OCI-LY1 (cell line): ENCODE measurements at regions not wholly inside any gene's neighbourhood (a gene's known extent, or its start where the extent isn't known, plus 50 kb on each side); places are given as distances from the start of the nearest gene placed in this dataset.

ENCODE experiments used
- H2AFZ ChIP-seq: fragments of 200-600 bp; sonication (generic), shearing (Covaris generic); 2 replicates; pipeline ENCODE4 v1.6.0; 2014; ENCODE audit warnings: antibody characterized with exemption, mild to moderate bottlenecking, low read length
- H3F3A ChIP-seq: fragments of 200-600 bp; sonication (generic), shearing (Covaris generic); 2 replicates; pipeline ENCODE4 v1.6.0; 2014; ENCODE audit warnings: mild to moderate bottlenecking, antibody characterized with exemption, low read length, moderate library complexity; ENCODE audit not compliant: insufficient read depth
- H3K27ac ChIP-seq: fragments of 200-600 bp; sonication (generic); 2 replicates; pipeline ENCODE4 v1.5.1; 2014; ENCODE audit warnings: low read length, mixed run types, mild to moderate bottlenecking, low read depth; ENCODE audit not compliant: poor library complexity, severe bottlenecking
- H3K27me3 ChIP-seq: fragments of 200-600 bp; sonication (generic); 2 replicates; pipeline ENCODE4 v1.6.0; 2014; ENCODE audit warnings: antibody characterized with exemption, mild to moderate bottlenecking, low read length, moderate library complexity; ENCODE audit not compliant: insufficient read depth
- H3K36me3 ChIP-seq: fragments of 200-600 bp; sonication (generic); 2 replicates; pipeline ENCODE4 v1.6.1; 2014; ENCODE audit warnings: mild to moderate bottlenecking, antibody characterized with exemption, low read length, moderate library complexity, mixed read lengths; ENCODE audit not compliant: insufficient read depth
- H3K4me1 ChIP-seq: fragments of 200-600 bp; sonication (generic); 2 replicates; pipeline ENCODE4 v1.5.1; 2014; ENCODE audit warnings: mild to moderate bottlenecking, low read length, moderate library complexity; ENCODE audit not compliant: insufficient read depth, severe bottlenecking
- H3K4me2 ChIP-seq: fragments of 200-600 bp; sonication (generic), shearing (Covaris generic); 2 replicates; pipeline ENCODE4 v1.6.1; 2014; ENCODE audit warnings: low read length
- H3K4me3 ChIP-seq: fragments of 200-600 bp; sonication (generic); 2 replicates; pipeline ENCODE4 v1.5.1; 2014; ENCODE audit warnings: low read length, low read depth, mild to moderate bottlenecking, mixed read lengths; ENCODE audit not compliant: poor library complexity, severe bottlenecking
- H3K79me2 ChIP-seq: fragments of 200-600 bp; shearing (Covaris generic); 2 replicates; pipeline ENCODE4 v1.6.1; 2016; ENCODE audit warnings: mixed run types, low read length, mixed read lengths; ENCODE audit not compliant: insufficient read depth
- H3K9ac ChIP-seq: fragments of 200-600 bp; sonication (generic), shearing (Covaris generic); 2 replicates; pipeline ENCODE4 v1.6.1; 2014; ENCODE audit warnings: mild to moderate bottlenecking, low read length, mixed read lengths
- H3K9me2 ChIP-seq: fragments of 200-600 bp; sonication (generic), shearing (Covaris generic); 2 replicates; pipeline ENCODE4 v1.6.1; 2014; ENCODE audit warnings: low read depth, mild to moderate bottlenecking, low read length, mixed read lengths
- H3K9me3 ChIP-seq: fragments of 200-600 bp; shearing (Covaris generic); 2 replicates; pipeline ENCODE4 v1.6.1; 2014; ENCODE audit warnings: low read length, mixed read lengths
- H4K20me1 ChIP-seq: fragments of 200-600 bp; sonication (generic), shearing (Covaris generic); 2 replicates; pipeline ENCODE4 v1.6.0; 2016; ENCODE audit warnings: mild to moderate bottlenecking, low read length; ENCODE audit not compliant: insufficient read depth
- EZH2 ChIP-seq: fragments of 200-600 bp; sonication (generic), shearing (Covaris generic); IDR thresholded peaks from 2 replicates; pipeline ENCODE4 v1.8.0; 2017; ENCODE audit warnings: borderline replicate concordance, mixed run types, mild to moderate bottlenecking, antibody characterized with exemption, low read length, moderate library complexity, mixed read lengths
- TF ChIP-seq, protein P1 (sequence below): fragments of 200-600 bp; sonication (generic), shearing (Covaris generic); IDR thresholded peaks from 2 replicates; pipeline ENCODE4 v1.5.1; 2017; ENCODE audit warnings: mild to moderate bottlenecking, antibody characterized with exemption, low read length, moderate library complexity, mixed read lengths

- no peaks in the 10 kb centered on the region for H3K27me3 ChIP-seq
- H3K9me3 ChIP-seq = no peaks in the 10 kb centered on the region
- no peaks in the 10 kb centered on the region for H3K79me2 ChIP-seq
- no peak overlapping the region for H2AFZ ChIP-seq
- no peak overlapping the region for H3K4me2 ChIP-seq
- TF ChIP-seq EZH2 = no peak
- TF ChIP-seq, protein P1, sequence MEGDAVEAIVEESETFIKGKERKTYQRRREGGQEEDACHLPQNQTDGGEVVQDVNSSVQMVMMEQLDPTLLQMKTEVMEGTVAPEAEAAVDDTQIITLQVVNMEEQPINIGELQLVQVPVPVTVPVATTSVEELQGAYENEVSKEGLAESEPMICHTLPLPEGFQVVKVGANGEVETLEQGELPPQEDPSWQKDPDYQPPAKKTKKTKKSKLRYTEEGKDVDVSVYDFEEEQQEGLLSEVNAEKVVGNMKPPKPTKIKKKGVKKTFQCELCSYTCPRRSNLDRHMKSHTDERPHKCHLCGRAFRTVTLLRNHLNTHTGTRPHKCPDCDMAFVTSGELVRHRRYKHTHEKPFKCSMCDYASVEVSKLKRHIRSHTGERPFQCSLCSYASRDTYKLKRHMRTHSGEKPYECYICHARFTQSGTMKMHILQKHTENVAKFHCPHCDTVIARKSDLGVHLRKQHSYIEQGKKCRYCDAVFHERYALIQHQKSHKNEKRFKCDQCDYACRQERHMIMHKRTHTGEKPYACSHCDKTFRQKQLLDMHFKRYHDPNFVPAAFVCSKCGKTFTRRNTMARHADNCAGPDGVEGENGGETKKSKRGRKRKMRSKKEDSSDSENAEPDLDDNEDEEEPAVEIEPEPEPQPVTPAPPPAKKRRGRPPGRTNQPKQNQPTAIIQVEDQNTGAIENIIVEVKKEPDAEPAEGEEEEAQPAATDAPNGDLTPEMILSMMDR = no peak
- H3F3A ChIP-seq = no peaks in the 10 kb centered on the region
- no peaks in the 10 kb centered on the region for H3K4me1 ChIP-seq
- no peaks in the 10 kb centered on the region for H3K9me2 ChIP-seq
- H4K20me1 ChIP-seq = no peaks in the 10 kb centered on the region
- H3K9ac ChIP-seq = no peak overlapping the region
- no peaks in the 10 kb centered on the region for H3K36me3 ChIP-seq
- no peak overlapping the region for H3K4me3 ChIP-seq
- no peak overlapping the region for H3K27ac ChIP-seq
These were observed 1048.5 kb upstream of the PABPC4L start for GRCh38 chr4:135250040-135250439.

GRCh38 chr4:135249024-135249423 lies 1047.4 kb upstream of the PABPC4L start:
- Histone ChIP-seq H3K4me1 (no peaks in the 10 kb centered on the region), H3K27me3 (no peaks in the 10 kb centered on the region), H4K20me1 (no peaks in the 10 kb centered on the region), H3K4me2 (no peak overlapping the region), H3K9ac (no peak overlapping the region), H3K79me2 (no peaks in the 10 kb centered on the region), H3K27ac (no peak overlapping the region), H3K9me3 (no peaks in the 10 kb centered on the region), H3F3A (no peaks in the 10 kb centered on the region), H2AFZ (no peak overlapping the region), H3K9me2 (no peaks in the 10 kb centered on the region), H3K4me3 (no peak overlapping the region), H3K36me3 (no peaks in the 10 kb centered on the region)
- TF ChIP-seq, protein P1 = no peak
- TF ChIP-seq EZH2 = no peak

DNA sequence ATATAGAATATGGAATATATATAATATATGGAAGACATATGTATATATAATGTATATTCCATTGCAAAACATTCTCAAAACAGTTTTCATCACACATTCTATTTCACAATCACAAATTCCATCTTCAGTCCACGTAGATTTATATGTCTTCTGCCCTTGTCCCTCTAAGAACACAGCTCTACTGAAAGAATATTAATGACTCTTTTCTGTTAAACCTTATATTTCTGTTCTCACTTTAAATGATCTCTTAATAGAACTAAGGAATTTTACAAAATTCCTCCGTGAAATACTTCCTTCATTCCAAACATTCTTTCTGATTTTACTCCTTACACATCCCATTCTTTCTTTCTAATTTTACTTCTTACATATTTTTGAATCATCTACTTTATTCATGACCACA lies 1043.1 kb upstream of the PABPC4L start:
- Histone ChIP-seq H2AFZ (no peak overlapping the region), H3K9me2 (no peaks in the 10 kb centered on the region), H3K9me3 (no peaks in the 10 kb centered on the region), H3K4me1 (no peaks in the 10 kb centered on the region), H4K20me1 (no peaks in the 10 kb centered on the region), H3K27me3 (no peaks in the 10 kb centered on the region), H3K36me3 (no peaks in the 10 kb centered on the region), H3F3A (no peaks in the 10 kb centered on the region), H3K9ac (no peak overlapping the region), H3K79me2 (no peaks in the 10 kb centered on the region), H3K27ac (no peak overlapping the region), H3K4me2 (no peak overlapping the region), H3K4me3 (no peak overlapping the region)
- TF ChIP-seq, protein P1 = no peak
- TF ChIP-seq EZH2 = no peak
